GM21526 (cell line): ENCODE measurements at regions not wholly inside any gene's neighbourhood (a gene's known extent, or its start where the extent isn't known, plus 50 kb on each side); places are given as distances from the start of the nearest gene placed in this dataset.

Experiments used
- ATAC-seq: cut with Tn5 transposase; IDR thresholded peaks from one replicate; pipeline ENCODE4 v1.9.1; 2021; ENCODE audit warnings: moderate library complexity; ENCODE audit not compliant: unreplicated experiment, low FRiP score

- no peak for ATAC-seq
Measured at GRCh38 chr2:66382091-66382490, 52.8 kb upstream of the MEIS1 start.

GRCh38 chr2:66379473-66379872, 55.5 kb upstream of the MEIS1 start:
- ATAC-seq: no peak

- no peak for ATAC-seq
Measured at GRCh38 chr2:66377832-66378231, 57.1 kb upstream of the MEIS1 start.

GRCh38 chr2:66370824-66371223, 64.1 kb upstream of the MEIS1 start:
- ATAC-seq: no peak

- ATAC-seq: no peak
Measured at GRCh38 chr2:66366619-66367018, 68.3 kb upstream of the MEIS1 start.

GRCh38 chr2:66364495-66365333, 70.2 kb upstream of the MEIS1 start:
- ATAC-seq: no peak

GRCh38 chr2:66362701-66363100, 72.2 kb upstream of the MEIS1 start:
- ATAC-seq: no peak

GRCh38 chr2:66346231-66346664, 88.7 kb upstream of the MEIS1 start:
- ATAC-seq: no peak

GRCh38 chr2:66344087-66344663, 90.8 kb upstream of the MEIS1 start:
- ATAC-seq: no peak

- no peak for ATAC-seq
Measured at GRCh38 chr2:66343259-66343658, 91.7 kb upstream of the MEIS1 start.

GRCh38 chr2:66340521-66340920, 94.4 kb upstream of the MEIS1 start:
- no peak for ATAC-seq

- ATAC-seq: no peak
Measured at GRCh38 chr2:66334237-66335029, 100.5 kb upstream of the MEIS1 start.

- ATAC-seq: no peak
Measured at GRCh38 chr2:66331176-66331575, 103.7 kb upstream of the MEIS1 start.

GRCh38 chr2:66329081-66329605, 105.8 kb upstream of the MEIS1 start:
- ATAC-seq: no peak

- ATAC-seq: no peak
Measured at GRCh38 chr2:66327066-66327740, 107.7 kb upstream of the MEIS1 start.

GRCh38 chr2:66324909-66325528, 109.9 kb upstream of the MEIS1 start:
- no peak for ATAC-seq

- ATAC-seq: no peak
Measured at GRCh38 chr2:66324356-66324755, 110.6 kb upstream of the MEIS1 start.

- no peak for ATAC-seq
Measured at GRCh38 chr2:66323406-66323805, 111.5 kb upstream of the MEIS1 start.

- no peak for ATAC-seq
Measured at GRCh38 chr2:66322506-66323260, 112.2 kb upstream of the MEIS1 start.
